ENCODE measurements at regions not wholly inside any gene's neighbourhood (a gene's known extent, or its start where the extent isn't known, plus 50 kb on each side); places are given as distances from the start of the nearest gene placed in this dataset.

- TF ChIP-seq CTCF (IDR thresholded peaks at IDR 0.05) (no peak), POLR2A (IDR thresholded peaks at IDR 0.05) (no peak), POLR2AphosphoS5 (IDR thresholded peaks at IDR 0.05) (no peak)
These were observed 1480.2 kb upstream of the CDH8 start for GRCh38 chr16:63516394-63516793.

All from prostate gland (tissue), 2 donors.